Fibroblast of skin of left quadriceps (primary cell): ENCODE measurements at regions not wholly inside any gene's neighbourhood (a gene's known extent, or its start where the extent isn't known, plus 50 kb on each side); places are given as distances from the start of the nearest gene placed in this dataset.
"Not testable (repeated sequence)": the region's sequence is repeated elsewhere in the genome, so short reads cannot be mapped to it uniquely, and the experiment has no call there.

Experiments
- DNase-seq, 2 experiments: peaks; one replicate each; pipeline ENCODE4 v3.0.0-alpha.2; 2013; ENCODE audit warnings: low read depth in 2 of 2

DNA sequence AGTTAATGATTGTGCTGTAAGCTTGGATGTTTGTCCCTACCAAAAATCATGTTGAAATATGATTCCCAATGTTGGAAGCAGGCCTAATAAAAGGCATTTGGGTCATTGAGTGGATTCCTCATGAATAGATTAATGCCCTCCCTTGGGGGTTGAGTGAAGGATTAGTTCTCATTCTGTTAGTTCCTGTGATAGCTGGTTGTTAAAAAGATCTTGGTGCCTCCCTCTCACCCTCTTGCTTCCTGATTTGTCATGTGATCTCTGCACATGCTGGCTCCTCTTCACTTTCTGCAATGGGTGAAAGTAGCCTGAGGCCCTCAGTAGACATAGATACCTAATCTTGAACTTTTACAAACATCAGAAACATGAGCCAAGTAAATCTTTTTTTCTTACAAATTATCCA is 115.6 kb upstream of the HCRTR2 start:
- DNase-seq, result no peak

DNA sequence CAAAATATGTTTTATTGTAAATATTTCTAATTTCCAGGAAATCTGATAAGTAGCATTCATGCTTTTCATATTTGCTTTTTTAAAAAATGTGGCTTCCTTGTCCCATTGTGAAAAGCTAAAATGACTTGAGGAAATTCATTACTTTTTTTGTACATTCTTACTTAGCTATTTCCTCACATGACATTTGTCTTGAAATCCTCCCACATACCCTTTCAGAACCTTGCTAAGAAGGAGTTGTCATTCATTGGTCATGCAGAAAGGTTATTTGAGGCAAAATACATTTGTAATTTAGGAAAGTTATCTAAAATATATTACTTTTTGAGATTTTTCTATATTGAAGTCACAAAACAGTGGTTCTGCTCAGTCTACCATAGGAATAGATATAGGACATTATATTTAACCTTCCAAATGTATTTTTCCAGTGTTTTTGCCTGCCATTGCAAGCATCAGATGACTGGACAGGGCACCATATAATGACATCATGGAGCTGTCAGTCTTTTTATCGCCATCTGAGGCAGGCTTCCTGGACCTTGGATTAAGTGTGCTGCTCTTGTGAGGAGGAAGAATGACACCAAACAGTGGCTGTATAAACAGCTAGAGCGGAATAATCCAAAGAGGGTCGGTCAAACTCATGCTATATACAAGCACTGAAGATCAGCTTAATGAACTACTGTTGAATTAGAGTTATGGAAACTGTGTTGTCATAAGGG is 109.4 kb upstream of the HCRTR2 start:
- DNase-seq, result no peak

DNA sequence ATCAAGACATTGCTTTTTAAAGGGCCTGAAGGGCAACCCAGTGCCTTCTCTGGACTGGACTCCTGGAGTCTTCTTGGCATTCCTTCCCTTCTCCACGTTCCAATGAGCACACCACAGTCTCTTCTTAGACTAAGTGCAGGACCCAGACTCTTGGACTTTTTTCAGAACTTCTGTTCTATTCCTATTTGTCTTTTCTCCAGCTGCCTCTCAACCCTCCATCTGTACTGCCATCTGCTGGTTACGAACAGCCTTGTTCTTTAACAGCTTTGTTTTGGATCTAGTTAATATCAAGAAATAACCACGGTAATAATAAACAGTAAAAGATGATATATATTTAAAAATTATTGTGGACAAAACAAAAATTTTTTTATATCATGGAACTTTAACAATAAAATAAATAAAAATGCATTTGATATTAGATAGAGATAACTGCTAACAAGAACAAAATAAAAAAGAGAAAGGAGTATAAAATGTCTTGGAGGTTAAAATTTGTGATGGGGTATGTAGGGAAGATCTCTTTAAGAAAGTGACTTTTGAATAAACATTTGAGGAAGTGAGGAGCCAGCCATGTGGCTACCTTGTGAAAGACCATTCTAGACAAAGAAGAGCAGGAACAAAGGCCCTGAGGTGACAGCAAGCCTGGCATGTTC is 105.1 kb upstream of the HCRTR2 start:
- peak; percentile 48 to 52 for DNase-seq

DNA sequence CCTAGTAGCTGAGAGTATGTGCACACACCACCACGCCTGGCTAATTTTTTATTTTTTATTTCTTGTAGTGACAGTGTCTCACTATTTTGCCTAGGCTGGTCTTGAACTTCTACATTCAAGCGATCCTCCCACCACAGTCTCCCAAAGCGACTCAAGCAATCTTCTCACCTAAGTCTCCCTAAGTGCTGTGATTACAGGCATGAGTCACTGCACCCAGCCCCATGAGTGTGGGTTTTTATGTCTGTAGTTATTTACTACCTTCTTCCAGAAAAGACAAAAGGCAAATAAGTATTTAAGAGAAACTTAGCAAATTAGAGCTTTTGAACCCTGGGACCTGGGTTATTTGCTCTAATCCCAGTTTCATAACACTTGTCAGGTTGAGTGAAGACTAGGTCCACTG is 92.3 kb upstream of the HCRTR2 start:
- DNase-seq, result no peak

DNA sequence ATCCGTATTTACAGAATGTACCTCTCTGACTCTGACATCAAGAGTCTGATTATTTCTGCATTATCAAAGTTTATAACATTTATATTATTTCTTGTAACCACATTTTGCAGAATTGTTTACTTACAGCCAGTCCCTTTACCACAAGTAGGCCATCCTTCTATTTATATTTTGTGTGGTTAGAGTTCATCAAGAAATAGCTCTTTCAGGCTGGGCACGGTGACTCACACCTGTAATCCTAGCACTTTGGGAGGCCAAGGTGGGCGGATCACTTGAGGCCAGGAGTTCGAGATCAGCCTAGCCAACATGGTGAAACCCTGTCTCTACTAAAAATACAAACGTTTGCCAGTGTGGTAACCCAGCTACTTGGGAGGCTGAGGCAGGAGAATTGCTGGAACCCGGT is 86.3 kb upstream of the HCRTR2 start:
- DNase-seq, result not testable (repeated sequence)

DNA sequence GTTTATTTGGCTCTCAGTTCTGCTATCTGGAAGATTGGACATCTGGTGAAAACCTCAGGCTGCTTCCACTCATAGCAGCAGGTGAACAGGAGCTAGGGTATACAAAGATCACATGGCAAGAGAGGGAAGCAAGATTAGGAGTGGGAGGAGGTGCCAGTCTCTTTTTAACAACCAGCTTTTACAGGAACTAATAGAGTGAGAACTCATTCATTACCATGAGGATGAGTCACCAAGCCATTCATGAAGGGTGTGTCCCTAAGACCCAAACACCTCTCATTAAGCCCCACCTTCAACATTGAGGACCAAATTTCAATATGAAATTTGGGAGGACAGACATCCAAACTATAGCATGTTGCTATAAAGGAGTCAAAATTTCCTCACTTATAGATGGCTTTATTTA is 85.4 kb upstream of the HCRTR2 start:
- DNase-seq, result no peak

DNA sequence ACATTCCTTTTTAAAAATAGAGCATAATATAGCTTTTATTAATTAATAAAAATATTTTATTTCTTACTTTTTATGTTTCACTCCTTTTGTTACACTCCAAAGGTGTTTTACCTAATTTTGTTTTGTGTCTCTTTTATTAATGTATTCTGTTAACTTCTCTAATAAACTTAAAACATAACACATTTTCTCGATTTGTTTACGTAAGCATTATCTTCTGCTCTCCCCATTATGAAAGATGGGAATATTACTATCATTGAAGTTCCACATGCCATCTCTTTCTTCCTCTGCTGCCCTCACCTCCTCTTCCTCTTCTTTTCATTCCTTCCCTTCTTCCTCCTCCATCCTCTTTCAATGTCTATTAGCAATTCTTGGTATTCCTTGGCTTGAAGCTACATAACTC is 85.0 kb upstream of the HCRTR2 start:
- no peak for DNase-seq

DNA sequence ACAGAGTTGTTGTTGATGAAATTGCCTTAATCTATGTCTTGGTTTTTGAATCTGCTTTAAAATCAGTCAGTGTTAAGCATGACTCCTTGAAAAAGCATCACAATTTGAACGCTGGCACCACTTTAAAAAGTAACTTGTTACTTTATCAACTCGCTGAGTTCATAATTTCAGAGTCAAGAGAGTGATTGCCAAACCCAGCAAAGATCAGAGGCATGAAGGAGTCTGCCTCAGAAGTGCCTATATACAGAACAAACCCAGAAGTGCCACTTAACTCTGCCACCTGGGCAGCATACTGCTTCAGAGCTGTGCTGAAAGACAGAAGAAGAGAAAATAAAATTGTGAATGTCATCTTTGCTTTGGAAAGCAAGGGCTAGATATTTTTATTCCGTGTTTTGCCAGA is 73.6 kb upstream of the HCRTR2 start:
- no peak for DNase-seq

DNA sequence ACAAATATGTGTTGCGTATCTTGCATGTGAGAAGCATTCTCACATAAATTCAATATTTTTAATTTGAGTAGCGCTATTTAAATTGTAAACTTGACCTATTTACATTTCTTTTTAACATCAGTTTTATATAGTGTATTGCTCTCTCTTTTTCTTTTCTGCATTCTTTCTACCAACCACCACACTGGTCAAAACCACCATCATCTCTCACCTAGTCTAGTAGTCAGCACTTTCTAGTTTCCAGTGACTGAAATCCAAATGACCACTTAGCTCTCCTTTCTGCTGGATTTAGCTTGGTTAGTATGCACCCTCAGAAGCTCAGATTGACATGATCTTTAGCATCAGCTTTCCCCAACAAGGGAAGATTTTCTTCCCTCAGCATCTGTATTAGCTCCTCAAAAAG is 73.2 kb upstream of the HCRTR2 start:
- DNase-seq, result no peak

DNA sequence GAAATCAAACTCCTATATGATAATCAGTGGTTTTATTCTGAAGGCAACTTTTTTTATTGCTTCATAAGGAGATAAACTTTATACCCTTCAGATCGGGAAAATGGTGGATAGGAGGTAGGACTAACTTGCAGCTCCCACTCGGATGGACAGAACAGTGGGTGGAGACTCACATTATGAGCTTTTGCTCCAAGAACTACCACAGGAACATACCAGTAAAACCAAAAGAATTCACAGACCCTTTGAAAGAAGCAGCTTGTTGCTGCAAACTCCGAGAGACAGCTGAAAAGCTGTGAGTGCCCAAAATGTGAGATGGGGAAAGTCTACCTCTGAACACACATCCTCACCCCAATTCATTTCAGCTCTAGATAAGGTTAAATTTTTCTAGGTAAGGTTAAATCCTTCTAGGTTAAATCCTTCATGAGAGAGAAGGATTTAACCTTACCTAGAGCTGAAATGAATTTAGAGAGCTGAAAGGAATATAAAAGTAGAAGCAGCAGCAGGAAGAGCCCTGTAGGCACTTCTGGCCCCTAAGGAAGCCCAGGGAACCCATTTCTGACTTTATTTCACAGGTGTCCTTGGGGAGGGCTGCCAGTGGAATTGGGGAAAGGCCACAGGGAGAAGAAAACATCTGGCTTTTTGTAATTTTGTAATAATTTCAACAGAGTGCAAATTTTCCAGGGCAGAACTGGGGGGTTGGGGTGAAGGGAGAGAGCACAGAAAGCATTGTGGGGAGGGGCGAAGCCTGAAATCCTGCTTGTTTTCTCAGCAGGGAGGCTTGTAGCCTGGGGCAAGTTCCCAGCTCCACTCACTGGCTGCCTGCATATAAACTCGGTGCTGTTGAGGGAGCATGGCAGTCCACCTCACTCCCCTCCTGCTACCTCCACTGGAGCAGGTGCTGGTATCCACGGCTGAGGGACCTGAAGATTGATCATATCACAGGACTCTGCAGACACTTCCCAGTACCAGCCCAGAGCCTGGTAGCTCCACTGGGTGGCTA is 65.9 kb upstream of the HCRTR2 start:
- DNase-seq, result no peak

DNA sequence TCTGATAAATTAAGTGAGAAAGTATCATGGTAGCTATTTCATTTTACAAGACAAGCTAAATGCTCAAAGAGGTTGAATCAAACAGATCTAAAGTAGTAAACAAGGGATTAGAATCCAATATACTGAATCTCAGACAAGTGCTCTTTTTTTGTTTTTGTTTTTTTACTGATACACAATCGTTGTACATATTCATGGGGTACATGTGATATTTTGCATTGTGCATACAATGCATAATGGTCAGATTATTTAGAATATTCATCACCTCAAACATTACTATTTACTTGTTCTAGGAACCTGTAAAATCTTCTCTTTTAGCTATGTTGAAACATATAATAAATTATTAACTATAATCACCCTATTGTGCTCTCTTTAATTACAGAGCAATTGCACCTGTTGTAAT is 57.0 kb upstream of the HCRTR2 start:
- no peak for DNase-seq

DNA sequence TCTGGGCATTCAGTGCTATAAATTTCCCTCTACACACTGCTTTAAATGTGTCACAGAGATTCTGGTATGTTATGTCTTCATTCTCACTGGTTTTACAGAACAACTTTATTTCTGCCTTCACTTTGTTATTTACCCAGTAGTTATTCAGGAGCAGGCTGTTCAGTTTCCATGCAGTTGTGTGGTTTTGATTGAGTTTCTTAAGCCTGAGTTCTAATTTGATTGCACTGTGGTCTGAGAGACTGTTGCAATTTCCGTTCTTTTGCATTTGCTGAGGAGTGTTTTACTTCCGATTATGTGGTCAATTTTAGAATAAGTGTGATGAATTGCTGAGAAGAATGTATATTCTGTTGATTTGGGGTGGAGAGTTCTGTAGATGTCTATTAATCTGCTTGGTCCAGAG is 50.1 kb upstream of the HCRTR2 start:
- DNase-seq, result not testable (repeated sequence)
